DND-41 (cell line): ENCODE measurements at regions not wholly inside any gene's neighbourhood (a gene's known extent, or its start where the extent isn't known, plus 50 kb on each side); places are given as distances from the start of the nearest gene placed in this dataset.

Experiments used
- ATAC-seq: fragments of 200-7000 bp; cut with Tn5 transposase; 3 replicates; pipeline ENCODE4 v1.9.1; 2021; ENCODE audit warnings: low read depth; ENCODE audit not compliant: insufficient read depth
- DNase-seq: peaks from one replicate; pipeline ENCODE4 v3.0.0-alpha.2; 2020
- H2AFZ ChIP-seq: 2 replicates; pipeline ENCODE4 v1.6.0; 2012; ENCODE audit warnings: low read depth, low read length
- H3K27ac ChIP-seq: 2 replicates; pipeline ENCODE4 v1.5.1; 2012; ENCODE audit warnings: low read length, inconsistent platforms
- H3K27me3 ChIP-seq: fragments of 200-600 bp; sonication (generic); 2 replicates; pipeline ENCODE4 v1.6.0; 2012; ENCODE audit warnings: low read length, mild to moderate bottlenecking, inconsistent platforms; ENCODE audit not compliant: insufficient read depth, poor library complexity
- H3K36me3 ChIP-seq: 2 replicates; pipeline ENCODE4 v1.5.1; 2012; ENCODE audit warnings: low read length, inconsistent platforms; ENCODE audit not compliant: insufficient read depth
- H3K4me1 ChIP-seq: 2 replicates; pipeline ENCODE4 v1.5.1; 2012; ENCODE audit warnings: mild to moderate bottlenecking, low read length; ENCODE audit not compliant: insufficient read depth
- H3K4me2 ChIP-seq: 2 replicates; pipeline ENCODE4 v1.6.0; 2012; ENCODE audit warnings: mild to moderate bottlenecking, moderate library complexity, low read length, inconsistent platforms; ENCODE audit not compliant: insufficient read depth
- H3K4me3 ChIP-seq, 2 experiments: fragments of 200-600 bp in 1 of 2; shearing (Covaris generic) in 1 of 2; 2 replicates each; pipeline ENCODE4 v1.5.1; 2012 to 2016; ENCODE audit warnings: inconsistent platforms in 2 of 2, low read length in 2 of 2, mild to moderate bottlenecking in 2 of 2, low read depth in 1 of 2, moderate library complexity in 1 of 2
- H3K79me2 ChIP-seq: 2 replicates; pipeline ENCODE4 v1.6.0; 2012; ENCODE audit warnings: low read length, inconsistent platforms; ENCODE audit not compliant: insufficient read depth
- H3K9ac ChIP-seq: 2 replicates; pipeline ENCODE4 v1.6.0; 2012; ENCODE audit warnings: low read depth, mild to moderate bottlenecking, inconsistent platforms, low read length, moderate library complexity
- H3K9me3 ChIP-seq: 2 replicates; pipeline ENCODE4 v1.5.1; 2012; ENCODE audit warnings: low read length, moderate library complexity, mild to moderate bottlenecking, inconsistent platforms; ENCODE audit not compliant: insufficient read depth, severe bottlenecking
- H4K20me1 ChIP-seq: 2 replicates; pipeline ENCODE4 v1.6.0; 2012; ENCODE audit warnings: low read length; ENCODE audit not compliant: insufficient read depth
- EZH2 ChIP-seq: IDR thresholded peaks from 3 replicates; pipeline ENCODE4 v1.6.1; 2012; ENCODE audit warnings: borderline replicate concordance, low read depth, mild to moderate bottlenecking, moderate library complexity, low read length, inconsistent platforms; ENCODE audit not compliant: severe bottlenecking
- TF ChIP-seq, protein P1 (sequence below): IDR thresholded peaks from 2 replicates; pipeline ENCODE4 v1.5.1; 2012; ENCODE audit warnings: borderline replicate concordance, low read length, moderate library complexity, mild to moderate bottlenecking; ENCODE audit not compliant: poor library complexity, severe bottlenecking; ENCODE audit errors: extremely low read depth

GRCh38 chr11:111101881-111102280 is 143.6 kb upstream of the POU2AF2 start:
- Histone ChIP-seq H3K4me3 (no peak overlapping the region), H3K9ac (no peak overlapping the region), H3K4me2 (no peak overlapping the region), H3K79me2 (no peaks in the 10 kb centered on the region), H2AFZ (no peak overlapping the region), H3K27me3 (no peaks in the 10 kb centered on the region), H3K4me1 (no peaks in the 10 kb centered on the region), H3K36me3 (no peaks in the 10 kb centered on the region), H3K9me3 (no peaks in the 10 kb centered on the region), H4K20me1 (no peaks in the 10 kb centered on the region), H3K27ac (no peak overlapping the region)
- no peak for DNase-seq
- ATAC-seq = no peak
- no peak for TF ChIP-seq EZH2
- TF ChIP-seq, protein P1, sequence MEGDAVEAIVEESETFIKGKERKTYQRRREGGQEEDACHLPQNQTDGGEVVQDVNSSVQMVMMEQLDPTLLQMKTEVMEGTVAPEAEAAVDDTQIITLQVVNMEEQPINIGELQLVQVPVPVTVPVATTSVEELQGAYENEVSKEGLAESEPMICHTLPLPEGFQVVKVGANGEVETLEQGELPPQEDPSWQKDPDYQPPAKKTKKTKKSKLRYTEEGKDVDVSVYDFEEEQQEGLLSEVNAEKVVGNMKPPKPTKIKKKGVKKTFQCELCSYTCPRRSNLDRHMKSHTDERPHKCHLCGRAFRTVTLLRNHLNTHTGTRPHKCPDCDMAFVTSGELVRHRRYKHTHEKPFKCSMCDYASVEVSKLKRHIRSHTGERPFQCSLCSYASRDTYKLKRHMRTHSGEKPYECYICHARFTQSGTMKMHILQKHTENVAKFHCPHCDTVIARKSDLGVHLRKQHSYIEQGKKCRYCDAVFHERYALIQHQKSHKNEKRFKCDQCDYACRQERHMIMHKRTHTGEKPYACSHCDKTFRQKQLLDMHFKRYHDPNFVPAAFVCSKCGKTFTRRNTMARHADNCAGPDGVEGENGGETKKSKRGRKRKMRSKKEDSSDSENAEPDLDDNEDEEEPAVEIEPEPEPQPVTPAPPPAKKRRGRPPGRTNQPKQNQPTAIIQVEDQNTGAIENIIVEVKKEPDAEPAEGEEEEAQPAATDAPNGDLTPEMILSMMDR = no peak

DNA sequence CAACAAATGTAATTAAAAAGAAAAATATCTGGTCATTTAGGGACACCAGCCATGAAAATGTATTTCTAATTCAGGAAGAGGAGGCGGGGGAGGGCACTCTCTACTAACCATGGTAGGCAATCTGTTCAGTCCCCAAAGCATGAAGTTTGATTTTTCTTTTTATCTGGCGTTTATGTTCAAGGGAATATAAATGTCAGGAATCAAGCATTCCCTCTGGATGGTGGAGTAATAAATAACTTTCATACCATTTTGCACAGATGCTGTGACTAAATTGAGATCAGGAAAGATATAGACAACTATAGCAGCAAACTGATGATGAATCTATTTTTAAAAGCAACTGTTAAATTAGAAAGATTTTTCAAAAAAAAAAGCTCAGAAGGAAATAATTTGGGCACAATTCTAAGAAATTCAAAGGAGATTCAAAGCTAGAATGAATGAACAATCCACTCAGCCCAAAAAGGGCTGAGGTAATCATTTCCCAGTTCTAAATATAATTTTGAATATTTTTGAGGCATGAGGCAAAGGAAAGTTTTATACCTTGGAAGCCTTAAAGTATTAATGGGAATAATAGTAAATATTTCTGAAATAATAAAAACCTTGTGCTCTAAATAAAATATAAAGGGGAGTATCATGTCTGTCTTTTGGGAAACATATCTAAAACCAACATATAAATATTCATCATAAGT is 146.4 kb upstream of the POU2AF2 start:
- Histone ChIP-seq H3K4me2 (no peak overlapping the region), H3K36me3 (no peaks in the 10 kb centered on the region), H4K20me1 (no peaks in the 10 kb centered on the region), H3K4me3 (no peak overlapping the region), H3K27me3 (no peaks in the 10 kb centered on the region), H3K9ac (no peak overlapping the region), H3K4me1 (no peaks in the 10 kb centered on the region), H3K79me2 (no peaks in the 10 kb centered on the region), H3K9me3 (no peaks in the 10 kb centered on the region), H2AFZ (no peak overlapping the region), H3K27ac (no peak overlapping the region)
- ATAC-seq (no peak), DNase-seq (no peak)
- TF ChIP-seq EZH2 = no peak
- TF ChIP-seq, protein P1 = no peak

DNA sequence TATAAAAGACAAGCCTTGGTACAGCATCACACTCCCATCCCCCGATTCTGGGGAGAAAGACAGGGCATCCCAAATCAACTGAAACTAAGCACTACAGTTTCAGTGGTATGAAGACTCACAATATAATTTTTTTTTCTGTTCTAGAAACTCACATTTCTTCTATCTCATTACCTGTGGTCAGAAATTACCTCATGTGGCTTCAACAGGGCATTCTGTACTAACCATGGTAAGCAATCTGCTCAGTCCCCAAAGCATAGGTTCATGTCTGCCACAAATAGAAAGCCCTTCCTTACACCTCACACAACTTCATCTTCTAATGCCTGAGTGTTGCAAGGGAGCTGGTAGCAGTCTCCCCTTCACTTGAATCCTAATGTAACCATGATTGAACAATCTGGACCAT is 147.4 kb upstream of the POU2AF2 start:
- peaks cover 2% of the 10 kb centered on the region for H3K27me3 ChIP-seq
- TF ChIP-seq EZH2 = no peak
- TF ChIP-seq, protein P1 = no peak
- no peaks in the 10 kb centered on the region for H3K9me3 ChIP-seq
- H3K36me3 ChIP-seq = no peaks in the 10 kb centered on the region
- H3K4me2 ChIP-seq = no peak overlapping the region
- H3K27ac ChIP-seq = no peak overlapping the region
- DNase-seq (no peak), ATAC-seq (no peak)
- no peaks in the 10 kb centered on the region for H3K4me1 ChIP-seq
- no peaks in the 10 kb centered on the region for H4K20me1 ChIP-seq
- H3K9ac ChIP-seq = no peak overlapping the region
- no peak overlapping the region for H3K4me3 ChIP-seq
- no peak overlapping the region for H2AFZ ChIP-seq
- H3K79me2 ChIP-seq = no peaks in the 10 kb centered on the region

DNA sequence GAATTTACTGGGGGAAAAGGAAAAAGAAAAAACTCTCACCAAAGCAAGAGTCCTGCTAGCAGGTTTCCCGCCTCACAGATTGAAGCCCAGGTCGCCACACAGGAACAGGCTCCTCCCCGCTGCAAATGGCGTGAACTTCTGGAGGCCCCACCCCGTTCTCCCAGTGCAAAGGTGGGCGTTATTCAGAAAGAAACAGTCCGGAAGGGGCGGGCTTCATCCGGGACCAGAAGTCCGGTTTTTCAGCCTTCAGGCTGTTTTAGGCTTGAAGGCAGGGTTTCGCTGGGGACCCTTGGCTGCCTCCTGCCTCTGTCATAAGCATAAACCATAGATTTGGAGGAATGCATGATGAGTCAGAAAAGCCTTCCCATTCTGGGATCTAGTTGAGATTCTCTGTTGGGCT is 148.3 kb upstream of the POU2AF2 start:
- no peaks in the 10 kb centered on the region for H3K36me3 ChIP-seq
- H2AFZ ChIP-seq = no peak overlapping the region

More for the DNA sequence above, 148.3 kb upstream of the POU2AF2 start:
- Histone ChIP-seq H3K9ac (no peak overlapping the region), H4K20me1 (no peaks in the 10 kb centered on the region), H3K9me3 (no peaks in the 10 kb centered on the region), H3K4me1 (no peaks in the 10 kb centered on the region), H3K27me3 (peaks cover 4% of the 10 kb centered on the region), H3K4me3 (no peak overlapping the region), H3K4me2 (no peak overlapping the region), H3K79me2 (no peaks in the 10 kb centered on the region), H3K27ac (no peak overlapping the region)
- ATAC-seq (no peak), DNase-seq (no peak)
- TF ChIP-seq, protein P1 = no peak
- TF ChIP-seq EZH2 = no peak
